A673 (cell line): ENCODE measurements at regions not wholly inside any gene's neighbourhood (a gene's known extent, or its start where the extent isn't known, plus 50 kb on each side); places are given as distances from the start of the nearest gene placed in this dataset.
"Not testable (repeated sequence)": the region's sequence is repeated elsewhere in the genome, so short reads cannot be mapped to it uniquely, and the experiment has no call there.

ENCODE experiments used
- EZH2 ChIP-seq: fragments of 200-600 bp; sonication (generic); IDR thresholded peaks from 2 replicates; pipeline ENCODE4 v1.6.1; 2017; ENCODE audit warnings: borderline replicate concordance, low read depth, mild to moderate bottlenecking, mixed read lengths, antibody characterized with exemption, low read length; ENCODE audit not compliant: poor library complexity, severe bottlenecking
- TF ChIP-seq, protein P1 (sequence below): fragments of 300-800, 200-600 bp; sonication (generic); conservative IDR thresholded peaks from 2 replicates; pipeline ENCODE4 v1.5.1; 2017; ENCODE audit warnings: low read depth, mild to moderate bottlenecking, antibody characterized with exemption, low read length, moderate library complexity, mixed read lengths

DNA sequence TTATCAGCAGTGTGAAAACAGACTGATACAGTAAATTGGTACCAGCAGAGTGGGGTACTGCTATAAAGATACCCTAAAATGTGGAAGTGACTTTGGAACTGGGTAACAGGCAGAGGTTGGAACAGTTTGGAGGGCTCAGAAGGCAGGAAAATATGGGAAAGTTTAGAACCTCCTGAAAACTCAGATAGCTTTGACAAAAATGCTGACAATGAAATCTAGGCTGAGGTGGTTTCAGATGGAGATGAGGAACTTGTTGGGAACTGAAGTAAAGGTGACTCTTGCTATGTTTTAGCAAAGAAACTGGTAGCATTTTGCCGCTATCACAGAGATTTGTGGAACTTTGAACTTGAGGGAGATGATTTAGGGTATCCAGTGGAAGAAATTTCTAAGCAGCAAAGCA is 75.1 kb downstream of the ZNF518B start:
- TF ChIP-seq, protein P1, sequence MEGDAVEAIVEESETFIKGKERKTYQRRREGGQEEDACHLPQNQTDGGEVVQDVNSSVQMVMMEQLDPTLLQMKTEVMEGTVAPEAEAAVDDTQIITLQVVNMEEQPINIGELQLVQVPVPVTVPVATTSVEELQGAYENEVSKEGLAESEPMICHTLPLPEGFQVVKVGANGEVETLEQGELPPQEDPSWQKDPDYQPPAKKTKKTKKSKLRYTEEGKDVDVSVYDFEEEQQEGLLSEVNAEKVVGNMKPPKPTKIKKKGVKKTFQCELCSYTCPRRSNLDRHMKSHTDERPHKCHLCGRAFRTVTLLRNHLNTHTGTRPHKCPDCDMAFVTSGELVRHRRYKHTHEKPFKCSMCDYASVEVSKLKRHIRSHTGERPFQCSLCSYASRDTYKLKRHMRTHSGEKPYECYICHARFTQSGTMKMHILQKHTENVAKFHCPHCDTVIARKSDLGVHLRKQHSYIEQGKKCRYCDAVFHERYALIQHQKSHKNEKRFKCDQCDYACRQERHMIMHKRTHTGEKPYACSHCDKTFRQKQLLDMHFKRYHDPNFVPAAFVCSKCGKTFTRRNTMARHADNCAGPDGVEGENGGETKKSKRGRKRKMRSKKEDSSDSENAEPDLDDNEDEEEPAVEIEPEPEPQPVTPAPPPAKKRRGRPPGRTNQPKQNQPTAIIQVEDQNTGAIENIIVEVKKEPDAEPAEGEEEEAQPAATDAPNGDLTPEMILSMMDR, result not testable (repeated sequence)
- not testable (repeated sequence) for TF ChIP-seq EZH2
